NB4 (cell line): ENCODE measurements at regions not wholly inside any gene's neighbourhood (a gene's known extent, or its start where the extent isn't known, plus 50 kb on each side); places are given as distances from the start of the nearest gene placed in this dataset.

Experiments used
- CTCF ChIP-seq: IDR thresholded peaks from one replicate; pipeline ENCODE4 v1.5.1; 2012; ENCODE audit warnings: low read depth, low read length
- MAX ChIP-seq: IDR thresholded peaks from 2 replicates; pipeline ENCODE4 v1.6.1; 2011; ENCODE audit warnings: low read depth, low read length

GRCh38 chr17:72307836-72308235, 187.0 kb downstream of the SOX9 start:
- TF ChIP-seq CTCF (no peak), MAX (no peak)
